Endodermal cell (in vitro differentiated cells): ENCODE measurements at regions not wholly inside any gene's neighbourhood (a gene's known extent, or its start where the extent isn't known, plus 50 kb on each side); places are given as distances from the start of the nearest gene placed in this dataset.

Source experiments
- DNase-seq: peaks from one replicate; pipeline ENCODE4 v3.0.0-alpha.2; 2017
- H3K27ac ChIP-seq: 2 replicates; pipeline ENCODE4 v1.5.1; 2013; ENCODE audit warnings: mild to moderate bottlenecking, low read depth, low read length, moderate library complexity
- H3K27me3 ChIP-seq: 2 replicates; pipeline ENCODE4 v1.6.1; 2013; ENCODE audit warnings: mild to moderate bottlenecking, low read length, moderate library complexity; ENCODE audit not compliant: insufficient read depth, control insufficient read depth, poor library complexity, severe bottlenecking
- H3K36me3 ChIP-seq: 2 replicates; pipeline ENCODE4 v1.7.0; 2013; ENCODE audit warnings: mild to moderate bottlenecking, low read length, moderate library complexity; ENCODE audit not compliant: control insufficient read depth, insufficient read depth
- H3K4me1 ChIP-seq: one replicate; pipeline ENCODE4 v1.7.0; 2013; ENCODE audit warnings: low read length; ENCODE audit not compliant: control insufficient read depth, insufficient read depth
- H3K4me3 ChIP-seq: 2 replicates; pipeline ENCODE4 v1.5.1; 2013; ENCODE audit warnings: mild to moderate bottlenecking, low read length, moderate library complexity
- H3K9ac ChIP-seq: 2 replicates; pipeline ENCODE4 v1.6.1; 2013; ENCODE audit warnings: mild to moderate bottlenecking, low read length, moderate library complexity; ENCODE audit not compliant: poor library complexity, severe bottlenecking; ENCODE audit errors: extremely low read depth
- H3K9me3 ChIP-seq: 2 replicates; pipeline ENCODE4 v1.6.1; 2013; ENCODE audit warnings: mild to moderate bottlenecking, low read length, moderate library complexity; ENCODE audit not compliant: control insufficient read depth
- H3K27ac Mint-ChIP-seq: 2 replicates; pipeline ENCODE4 v1.8.0; 2020; ENCODE audit warnings: mixed read lengths
- H3K27me3 Mint-ChIP-seq: 2 replicates; pipeline ENCODE4 v1.8.0; 2021; ENCODE audit warnings: mild to moderate bottlenecking, mixed read lengths; ENCODE audit not compliant: insufficient read depth
- H3K36me3 Mint-ChIP-seq: 2 replicates; pipeline ENCODE4 v1.8.0; 2020; ENCODE audit warnings: low read depth, mixed read lengths
- H3K4me1 Mint-ChIP-seq: 2 replicates; pipeline ENCODE4 v1.8.0; 2020; ENCODE audit warnings: mixed read lengths
- H3K4me3 Mint-ChIP-seq: 2 replicates; pipeline ENCODE4 v1.8.0; 2020; ENCODE audit warnings: mild to moderate bottlenecking, moderate library complexity, mixed read lengths
- H3K9me3 Mint-ChIP-seq: 2 replicates; pipeline ENCODE4 v1.8.0; 2020; ENCODE audit warnings: mild to moderate bottlenecking, mixed read lengths
- CTCF ChIP-seq: fragments of 200-600 bp; sonication (generic); conservative IDR thresholded peaks from 2 replicates; pipeline ENCODE4 v1.5.0; 2021; ENCODE audit warnings: antibody characterized with exemption, mild to moderate bottlenecking
- WGBS, 2 experiments: methylation state at CpG; one replicate each; pipeline versions ENCODE4 v1.1.5 to v1.1.7; 2013; ENCODE audit warnings: missing lambda C conversion rate in 2 of 2, mixed read lengths in 1 of 2; ENCODE audit not compliant: insufficient coverage in 1 of 2, insufficient read length in 1 of 2; 5-methylcytosine and 5-hydroxymethylcytosine counted together

- no peak for TF ChIP-seq CTCF
- Histone ChIP-seq H3K36me3 (no peaks in the 10 kb centered on the region), H3K4me1 (no peaks in the 10 kb centered on the region), H3K27ac (peak overlapping the region; percentile 83), H3K9ac (no peak overlapping the region), H3K27me3 (no peaks in the 10 kb centered on the region), H3K9me3 (peaks cover 17% of the 10 kb centered on the region), H3K4me3 (no peak overlapping the region)
- WGBS, 2 experiments = 87 to 100% methylated on average over 1 to 3 of the region's 3 CpGs
- H3K4me1 Mint-ChIP-seq = peaks cover 24% of the 10 kb centered on the region
- no peak overlapping the region for H3K27ac Mint-ChIP-seq
- H3K36me3 Mint-ChIP-seq = peaks cover 11% of the 10 kb centered on the region
- H3K9me3 Mint-ChIP-seq = peaks cover 11% of the 10 kb centered on the region
- H3K4me3 Mint-ChIP-seq = no peak overlapping the region
- H3K27me3 Mint-ChIP-seq = no peaks in the 10 kb centered on the region
- no peak for DNase-seq
Observed at GRCh38 chr7:13031468-13031867, 344.0 kb downstream of the ARL4A start.

GRCh38 chr7:13032084-13032483, 344.7 kb downstream of the ARL4A start:
- H3K36me3 Mint-ChIP-seq = peaks cover 11% of the 10 kb centered on the region
- no peak overlapping the region for H3K27ac Mint-ChIP-seq
- Histone ChIP-seq H3K9ac (no peak overlapping the region), H3K36me3 (no peaks in the 10 kb centered on the region), H3K27me3 (no peaks in the 10 kb centered on the region), H3K9me3 (peaks cover 20% of the 10 kb centered on the region), H3K27ac (peak overlapping the region; percentile 83), H3K4me1 (no peaks in the 10 kb centered on the region), H3K4me3 (no peak overlapping the region)
- WGBS, 2 experiments = 65 to 95% methylated on average over 2 of the region's 2 CpGs
- no peak for DNase-seq
- TF ChIP-seq CTCF = no peak
- peaks cover 12% of the 10 kb centered on the region for H3K9me3 Mint-ChIP-seq
- H3K4me3 Mint-ChIP-seq = no peak overlapping the region
- H3K27me3 Mint-ChIP-seq = no peaks in the 10 kb centered on the region
- H3K4me1 Mint-ChIP-seq = peaks cover 24% of the 10 kb centered on the region

GRCh38 chr7:13032576-13032975, 345.1 kb downstream of the ARL4A start:
- no peak overlapping the region for H3K9ac ChIP-seq
- H3K9me3 ChIP-seq = peaks cover 20% of the 10 kb centered on the region
- WGBS, 2 experiments = 39 to 56% methylated on average over 2 of the region's 2 CpGs
- peaks cover 11% of the 10 kb centered on the region for H3K36me3 Mint-ChIP-seq
- H3K4me3 ChIP-seq = no peak overlapping the region
- peaks cover 24% of the 10 kb centered on the region for H3K4me1 Mint-ChIP-seq
- no peaks in the 10 kb centered on the region for H3K27me3 Mint-ChIP-seq
- peak overlapping the region; percentile 83 for H3K27ac ChIP-seq
- DNase-seq = peak; percentile 80
- no peak overlapping the region for H3K4me3 Mint-ChIP-seq
- no peak overlapping the region for H3K27ac Mint-ChIP-seq
- TF ChIP-seq CTCF = peak; percentile 32
- peaks cover 12% of the 10 kb centered on the region for H3K9me3 Mint-ChIP-seq
- H3K36me3 ChIP-seq = no peaks in the 10 kb centered on the region
- no peaks in the 10 kb centered on the region for H3K4me1 ChIP-seq
- no peaks in the 10 kb centered on the region for H3K27me3 ChIP-seq
